SW480 (cell line): ENCODE measurements at regions not wholly inside any gene's neighbourhood (a gene's known extent, or its start where the extent isn't known, plus 50 kb on each side); places are given as distances from the start of the nearest gene placed in this dataset.
A peak's percentile ranks its signal among the peaks of the same experiment; 100 is the strongest.
"Not testable (repeated sequence)": the region's sequence is repeated elsewhere in the genome, so short reads cannot be mapped to it uniquely, and the experiment has no call there.

Experiments used
- DNase-seq: peaks from one replicate; pipeline ENCODE4 v3.0.0-alpha.2; 2016; ENCODE audit warnings: low spot score

DNA sequence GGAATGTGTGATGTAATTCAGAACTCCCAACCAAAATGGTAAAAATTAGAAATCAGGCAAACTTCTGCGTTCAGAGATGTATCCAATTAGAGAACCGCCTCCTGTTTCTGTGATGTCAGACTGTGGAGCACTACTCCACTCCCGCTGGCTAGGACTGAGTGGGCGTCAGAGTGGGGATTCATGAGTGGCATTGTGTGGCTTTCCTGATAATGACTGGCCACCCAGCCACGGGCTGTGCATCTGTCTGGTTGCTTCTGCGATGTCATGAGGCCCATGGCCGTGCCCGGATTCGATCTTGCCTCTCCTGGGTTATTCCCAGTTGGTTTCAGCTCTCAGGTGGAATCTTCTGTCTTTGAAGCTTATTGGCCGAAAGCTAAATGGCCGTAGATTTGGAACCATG lies 87.1 kb upstream of the KCNA1 start:
- DNase-seq = no peak

DNA sequence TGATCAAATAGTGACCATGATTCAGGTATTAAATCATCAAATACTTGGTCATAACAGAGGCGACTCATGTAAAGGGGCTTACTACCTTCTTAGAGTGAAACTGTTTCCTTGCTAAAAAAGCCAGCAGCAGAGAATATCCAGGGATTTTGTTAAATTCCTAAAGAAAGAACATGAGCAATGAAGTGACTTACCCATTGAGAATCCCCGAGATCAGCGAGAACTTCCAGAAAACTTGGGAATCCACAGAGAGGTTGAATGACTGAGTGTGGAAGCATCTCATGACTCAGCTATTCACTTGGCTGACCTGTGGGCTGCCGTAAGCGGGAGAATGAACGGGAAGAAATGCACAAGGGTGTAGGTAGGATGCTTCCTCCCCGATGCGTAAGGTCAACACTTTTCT lies 85.3 kb upstream of the KCNA1 start:
- DNase-seq = no peak

DNA sequence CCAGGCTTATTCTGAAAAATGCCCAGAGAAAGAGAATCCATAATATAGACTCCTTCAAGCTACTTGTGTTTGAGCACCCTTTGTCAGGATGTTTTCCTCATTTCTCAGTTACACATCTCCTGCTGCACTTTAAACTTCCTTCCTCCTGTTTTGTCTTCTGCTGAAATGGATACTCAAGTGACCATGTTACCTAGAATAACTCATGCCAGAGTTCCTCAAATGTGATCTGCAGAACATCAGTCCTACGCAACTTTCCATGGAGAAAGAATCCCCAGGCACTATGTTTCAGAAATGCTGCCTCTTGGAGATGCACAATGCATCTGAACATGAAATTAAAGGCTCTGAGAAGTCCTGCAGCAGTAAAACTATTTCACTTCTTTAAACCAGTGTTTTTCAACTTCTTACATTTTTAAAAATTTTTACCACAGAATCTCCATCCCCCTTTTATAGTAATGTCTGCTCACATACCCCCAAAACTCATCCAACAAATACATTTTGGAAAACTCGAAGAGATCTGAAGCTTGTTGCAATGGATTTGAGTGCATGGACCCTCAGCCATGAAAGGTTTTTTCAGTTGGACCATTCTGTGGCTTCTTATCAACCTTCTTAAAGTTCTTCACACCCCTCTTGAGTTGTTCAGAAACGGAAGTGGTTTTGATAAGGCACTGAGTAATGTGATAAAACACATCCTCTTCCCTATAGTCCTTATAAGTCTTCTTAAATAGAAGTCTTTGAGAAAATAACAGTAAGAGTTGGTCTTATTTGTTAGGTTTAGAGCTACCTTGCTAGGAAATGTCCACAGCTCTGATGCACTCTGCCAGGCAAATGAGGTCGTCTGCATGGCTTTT lies 84.5 kb upstream of the KCNA1 start:
- no peak for DNase-seq

DNA sequence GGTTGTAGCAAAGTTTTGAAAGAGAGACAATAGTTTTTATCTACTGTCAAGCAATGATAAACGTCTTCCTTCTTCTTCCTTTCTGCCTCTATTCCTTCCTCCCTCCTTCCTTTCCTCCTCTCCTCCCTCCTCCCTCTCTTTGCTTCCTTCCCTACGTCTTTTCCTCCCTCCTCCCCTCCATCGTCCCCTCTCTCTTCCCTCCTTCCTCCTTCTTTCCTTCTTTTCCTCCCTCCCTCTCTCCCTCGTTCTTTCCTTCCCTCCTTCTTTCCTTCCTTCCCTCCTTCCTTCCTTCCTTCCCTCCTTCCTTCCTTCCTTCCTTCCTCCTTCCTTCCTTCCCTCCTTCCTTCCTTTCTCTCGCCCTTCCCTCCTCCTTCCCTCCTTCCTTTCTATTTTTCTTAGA lies 82.8 kb upstream of the KCNA1 start:
- no peak for DNase-seq

DNA sequence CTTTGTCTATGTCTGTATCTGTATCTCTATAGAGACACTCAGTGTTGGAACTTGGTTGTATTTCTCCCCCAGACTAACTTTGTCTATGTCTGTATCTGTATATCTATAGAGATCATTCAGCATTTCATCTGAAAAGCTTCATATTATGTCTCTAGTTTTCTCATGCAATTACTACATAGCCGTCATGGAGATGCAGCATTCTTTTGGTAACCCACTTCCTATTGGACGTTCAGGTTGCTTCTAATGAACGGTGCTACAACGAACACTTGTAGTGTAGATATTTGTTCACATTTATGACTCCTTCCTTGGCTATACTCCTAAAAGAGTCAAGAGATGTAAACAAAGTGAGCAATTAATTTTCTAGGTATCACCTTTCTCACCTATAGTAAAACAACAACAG lies 81.5 kb upstream of the KCNA1 start:
- no peak for DNase-seq

DNA sequence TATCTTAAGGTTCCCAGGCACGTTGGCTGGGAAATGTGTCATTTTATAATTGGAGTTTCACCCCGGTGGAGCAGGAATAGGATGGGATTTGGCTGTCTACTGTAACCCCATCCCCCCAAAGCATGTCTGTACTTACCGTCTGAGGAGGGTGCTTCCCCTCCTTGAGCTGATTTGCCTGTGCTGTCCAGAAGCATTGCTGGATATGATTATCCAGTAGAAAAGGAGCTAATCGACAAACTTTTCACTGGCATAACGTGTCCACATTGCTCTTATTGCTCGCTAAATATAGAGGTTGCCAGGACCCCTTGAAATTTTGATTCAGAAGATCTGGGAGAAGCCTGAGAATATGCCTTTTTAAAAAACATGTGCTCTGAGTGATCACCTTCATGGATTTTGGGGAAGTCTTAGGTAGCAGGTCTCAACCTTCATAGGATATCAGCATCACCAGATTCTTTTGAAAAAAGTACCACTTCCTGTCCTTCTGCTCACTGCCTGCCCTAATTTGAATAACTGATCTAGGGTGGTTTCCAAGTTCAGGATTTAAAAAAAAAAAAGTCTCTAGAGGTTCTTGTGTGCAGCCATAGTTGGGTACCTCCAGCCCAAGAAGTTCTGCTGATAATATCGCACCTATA lies 80.4 kb upstream of the KCNA1 start:
- DNase-seq = no peak

DNA sequence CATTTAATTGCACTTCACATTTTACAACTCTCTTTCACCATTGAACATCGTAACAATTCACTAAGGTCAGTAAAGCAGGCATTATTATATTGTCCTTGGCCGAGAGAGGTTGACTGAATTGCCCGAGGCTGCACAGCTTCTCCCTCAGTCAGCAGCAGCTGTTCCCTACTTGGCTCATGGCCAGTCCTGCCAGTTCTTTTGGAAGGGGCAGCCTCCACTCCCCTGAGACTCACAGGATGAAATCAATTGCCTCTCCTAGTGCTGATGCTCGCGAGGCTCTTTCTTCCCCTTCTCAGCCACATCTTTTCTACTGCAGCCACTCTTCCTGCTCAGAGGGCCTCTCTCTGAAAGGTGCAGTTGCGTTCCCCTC lies 79.9 kb upstream of the KCNA1 start:
- no peak for DNase-seq

DNA sequence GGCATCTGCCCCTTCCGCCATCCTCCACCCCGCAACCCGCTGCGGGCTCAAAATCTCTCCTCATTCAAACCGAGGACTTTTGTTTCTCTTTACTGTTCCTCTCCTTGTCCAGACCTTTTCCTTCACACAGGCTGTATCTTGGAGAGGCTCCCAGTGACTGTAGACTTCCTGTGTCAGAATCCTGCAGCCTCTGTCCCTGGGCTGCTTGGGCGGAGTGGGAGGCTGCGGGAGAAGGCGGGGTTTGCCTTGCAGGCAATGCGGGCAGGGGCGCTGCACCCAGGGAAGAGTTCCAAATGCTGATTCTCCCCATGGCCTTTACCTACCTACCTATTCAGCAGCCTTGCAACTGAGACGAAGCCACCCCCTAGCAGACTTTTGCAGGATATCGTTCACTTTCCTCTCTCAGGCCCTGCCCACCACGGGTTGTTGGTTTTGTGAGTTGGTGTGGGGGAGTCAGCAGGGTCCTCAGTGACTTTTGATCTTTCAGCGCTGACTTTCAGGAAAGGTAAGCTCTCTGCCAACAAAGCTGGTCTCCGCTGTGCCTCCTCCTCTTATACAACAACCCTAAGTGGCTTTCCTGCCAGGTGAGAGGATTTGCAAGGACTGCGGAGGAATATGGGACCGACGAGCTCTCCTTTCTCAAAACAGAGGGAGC lies 79.0 kb upstream of the KCNA1 start:
- no peak for DNase-seq

DNA sequence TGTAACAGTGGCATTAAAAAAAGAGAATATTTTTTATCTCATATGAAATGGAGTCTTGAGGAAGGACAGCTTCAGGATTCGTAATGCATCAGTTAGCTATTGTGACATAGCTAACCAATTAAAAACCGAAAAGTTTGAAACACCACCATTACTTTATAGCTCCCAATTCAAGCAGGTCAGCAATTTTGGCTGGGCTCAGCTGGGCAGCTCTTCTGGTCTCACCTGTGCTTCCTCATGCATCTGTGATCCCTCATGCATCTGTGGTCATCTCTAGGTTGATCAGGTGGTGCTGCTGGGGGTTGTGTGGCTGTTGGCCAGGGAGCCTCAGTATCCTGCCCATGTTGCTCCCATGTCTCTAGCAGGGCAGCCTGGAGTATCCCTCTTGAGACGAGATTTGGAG lies 76.7 kb upstream of the KCNA1 start:
- no peak for DNase-seq

DNA sequence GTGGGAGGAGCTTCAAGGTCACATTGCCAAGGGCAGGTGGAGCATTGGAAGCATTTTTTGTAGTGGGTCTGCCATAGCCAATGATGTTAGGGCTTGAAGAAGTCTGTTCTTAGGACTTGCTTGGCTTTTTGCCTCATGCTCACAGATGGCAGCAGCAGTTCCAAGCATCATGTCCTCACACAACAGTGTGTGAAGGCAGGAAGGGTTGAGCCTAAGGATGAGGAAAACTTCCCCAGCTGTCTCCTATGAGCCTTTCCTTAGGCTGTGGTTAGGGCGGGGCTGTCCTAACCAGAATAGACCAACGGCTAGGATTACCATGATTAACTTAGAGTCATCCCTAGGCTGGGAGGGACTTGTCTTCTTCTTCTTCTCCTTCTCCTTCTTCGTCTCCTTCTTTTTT lies 76.2 kb upstream of the KCNA1 start:
- no peak for DNase-seq

DNA sequence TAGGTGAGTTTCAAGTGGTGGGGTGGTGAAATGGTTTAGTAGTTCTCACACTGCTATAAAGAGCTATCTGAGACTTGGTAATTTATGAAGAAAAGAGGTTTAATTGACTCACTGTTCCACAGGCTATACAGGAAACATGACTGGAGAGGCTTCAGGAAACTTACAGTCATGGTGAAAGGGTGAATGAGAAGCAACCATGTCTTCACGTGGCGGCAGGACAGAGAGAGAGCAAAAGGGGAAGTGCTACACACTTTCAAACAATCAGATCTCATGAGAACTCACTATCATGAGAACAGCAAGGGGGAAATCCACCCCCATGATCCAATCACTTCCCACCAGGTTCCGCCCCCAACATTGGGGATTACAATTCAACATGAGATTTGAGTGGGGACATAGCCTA lies 67.3 kb upstream of the KCNA1 start:
- not testable (repeated sequence) for DNase-seq

DNA sequence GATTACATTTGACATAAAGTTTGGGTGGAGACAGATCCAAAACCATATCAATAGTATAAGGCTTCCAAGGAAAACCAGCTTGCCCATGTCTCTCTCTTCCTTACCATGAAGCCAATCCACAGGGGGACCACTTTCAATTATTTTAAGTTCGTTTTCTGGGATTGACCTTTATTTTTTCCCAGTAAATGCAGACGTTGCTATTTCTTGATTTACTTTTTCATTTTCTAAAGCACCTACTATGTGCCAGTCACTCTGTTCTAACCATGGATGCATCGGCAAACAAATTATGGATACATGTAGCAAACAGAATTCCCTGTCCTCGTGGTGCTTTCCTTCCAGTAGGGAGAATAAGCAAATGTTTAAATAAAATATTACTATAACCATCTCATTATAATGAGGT lies 65.8 kb upstream of the KCNA1 start:
- no peak for DNase-seq

DNA sequence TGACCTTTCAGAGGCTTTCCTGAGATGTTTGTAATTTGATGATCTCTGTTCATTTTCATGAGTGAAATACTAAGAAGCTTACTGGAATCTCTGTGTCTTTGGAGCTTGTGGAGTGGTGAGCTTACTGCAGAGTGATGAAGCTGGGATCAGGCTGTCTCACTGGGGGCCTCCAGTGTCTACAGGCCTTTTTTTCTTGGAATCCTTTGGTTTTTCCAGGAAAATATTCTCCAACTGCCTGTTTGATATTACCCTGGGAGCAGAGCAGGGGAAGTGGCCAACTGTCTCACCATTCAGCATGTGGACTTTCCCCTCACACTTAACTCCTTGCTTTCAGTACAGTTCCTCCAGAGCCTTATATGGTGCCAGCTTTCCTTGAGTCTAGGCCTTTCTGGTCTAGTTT lies 62.0 kb upstream of the KCNA1 start:
- no peak for DNase-seq

DNA sequence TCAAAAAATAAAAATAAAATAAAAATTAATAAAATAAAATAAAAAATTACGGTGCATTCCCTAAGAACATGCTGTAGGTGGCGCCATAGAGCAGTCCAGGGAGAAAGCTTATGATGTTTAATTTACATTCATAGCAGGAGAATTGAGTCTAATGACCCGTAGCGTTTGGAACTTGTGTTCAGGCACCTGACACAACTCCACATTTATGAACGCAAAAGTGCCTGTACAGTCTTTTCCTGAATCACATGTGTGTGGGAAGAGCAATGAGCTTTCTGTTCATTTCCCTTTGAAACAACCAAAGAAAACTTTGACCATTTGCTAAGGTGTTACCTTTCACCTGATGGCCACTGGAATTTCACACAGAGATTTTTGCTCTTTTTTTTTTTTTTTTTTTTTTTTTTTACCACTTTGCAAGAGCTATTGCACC lies 60.6 kb upstream of the KCNA1 start:
- DNase-seq = peak; percentile 51

DNA sequence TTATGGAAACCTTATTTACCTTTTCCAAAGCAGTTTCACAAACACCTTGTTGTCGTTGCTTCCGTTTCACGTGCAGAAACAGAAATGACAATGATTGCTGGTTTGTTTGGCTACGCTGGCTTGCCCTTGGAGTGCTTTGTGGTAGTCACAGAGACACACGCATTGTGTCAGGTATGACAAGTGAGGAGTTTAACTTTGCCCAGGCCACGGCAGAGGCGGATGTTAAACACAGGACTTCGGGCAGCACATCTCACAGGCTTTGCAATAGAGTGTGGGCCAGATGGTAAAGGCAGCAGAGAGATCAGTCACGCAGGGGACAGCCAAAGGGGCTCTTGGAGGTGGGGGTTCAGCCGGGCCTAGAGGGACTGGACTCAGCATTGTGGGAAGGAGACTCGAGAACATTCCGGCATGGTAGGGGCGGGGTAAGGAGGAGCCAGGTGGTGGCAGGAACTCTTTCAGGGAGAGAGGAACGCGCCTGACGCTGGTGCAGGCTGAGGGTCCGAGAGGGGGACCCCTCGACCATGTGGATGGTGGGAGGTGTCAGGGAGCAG lies 59.8 kb upstream of the KCNA1 start:
- no peak for DNase-seq

DNA sequence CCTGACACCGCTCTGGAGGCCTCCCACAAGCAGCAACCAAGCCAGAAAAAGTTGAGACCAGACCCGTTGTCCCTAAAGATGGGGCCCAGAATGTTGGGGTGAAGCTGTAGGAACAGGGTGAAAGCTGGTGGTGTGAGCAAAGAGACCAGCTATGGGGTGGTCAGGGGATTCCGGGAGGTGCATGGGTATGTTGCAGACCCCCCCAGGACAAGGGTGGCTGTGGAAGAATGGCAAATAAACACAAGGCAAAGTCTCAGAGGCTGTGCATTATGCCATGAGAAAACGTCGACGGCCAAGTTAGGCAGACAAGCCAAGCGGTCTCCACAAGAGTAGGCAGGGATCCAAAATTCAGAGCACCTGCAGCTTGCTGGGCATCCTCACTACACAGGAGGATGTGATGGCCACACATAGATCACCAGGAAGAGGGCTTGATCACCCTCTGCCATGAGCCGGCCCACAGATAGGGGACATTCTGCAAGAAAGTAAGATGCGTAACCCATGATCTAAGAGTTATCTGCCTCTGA lies 58.8 kb upstream of the KCNA1 start:
- no peak for DNase-seq

DNA sequence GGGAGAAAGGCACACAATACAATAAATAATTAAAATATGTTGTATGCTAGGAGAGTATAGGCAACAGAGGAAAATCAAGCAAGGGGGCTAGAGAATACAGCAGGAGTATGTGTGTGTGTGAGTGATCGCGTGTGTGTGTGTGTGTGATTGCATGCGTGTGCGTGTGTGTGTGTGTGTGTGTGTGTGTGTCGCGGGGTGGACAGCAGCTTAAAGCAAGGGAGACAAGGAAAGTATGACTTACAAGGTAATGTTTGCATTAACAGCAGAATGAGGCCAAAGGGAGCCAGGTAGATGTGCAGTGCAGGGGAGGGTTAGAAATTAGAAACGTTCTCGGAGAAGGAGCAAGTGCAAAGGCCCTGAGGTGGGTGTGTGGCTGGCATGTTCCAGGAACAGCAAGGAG lies 57.4 kb upstream of the KCNA1 start:
- no peak for DNase-seq

DNA sequence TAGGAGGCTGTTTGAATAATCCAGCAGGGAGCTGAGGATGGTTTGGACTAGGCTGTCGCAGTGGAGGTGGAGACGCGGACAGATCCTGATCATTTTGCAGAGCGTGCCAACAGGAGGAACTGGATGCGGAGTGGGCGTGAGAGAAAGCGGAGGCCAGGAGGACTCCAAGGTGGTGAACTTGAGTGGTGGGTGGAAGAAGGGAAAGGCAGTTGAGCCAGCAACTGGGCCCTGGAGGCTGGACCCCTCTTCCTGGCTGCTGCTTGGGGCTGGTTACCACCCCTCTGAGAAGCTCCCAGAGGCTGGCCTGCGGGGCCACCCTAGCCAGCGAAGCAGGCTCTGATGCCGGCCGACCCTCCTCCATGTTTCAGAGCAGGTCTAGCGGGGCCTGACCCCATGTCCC lies 56.8 kb upstream of the KCNA1 start:
- no peak for DNase-seq

DNA sequence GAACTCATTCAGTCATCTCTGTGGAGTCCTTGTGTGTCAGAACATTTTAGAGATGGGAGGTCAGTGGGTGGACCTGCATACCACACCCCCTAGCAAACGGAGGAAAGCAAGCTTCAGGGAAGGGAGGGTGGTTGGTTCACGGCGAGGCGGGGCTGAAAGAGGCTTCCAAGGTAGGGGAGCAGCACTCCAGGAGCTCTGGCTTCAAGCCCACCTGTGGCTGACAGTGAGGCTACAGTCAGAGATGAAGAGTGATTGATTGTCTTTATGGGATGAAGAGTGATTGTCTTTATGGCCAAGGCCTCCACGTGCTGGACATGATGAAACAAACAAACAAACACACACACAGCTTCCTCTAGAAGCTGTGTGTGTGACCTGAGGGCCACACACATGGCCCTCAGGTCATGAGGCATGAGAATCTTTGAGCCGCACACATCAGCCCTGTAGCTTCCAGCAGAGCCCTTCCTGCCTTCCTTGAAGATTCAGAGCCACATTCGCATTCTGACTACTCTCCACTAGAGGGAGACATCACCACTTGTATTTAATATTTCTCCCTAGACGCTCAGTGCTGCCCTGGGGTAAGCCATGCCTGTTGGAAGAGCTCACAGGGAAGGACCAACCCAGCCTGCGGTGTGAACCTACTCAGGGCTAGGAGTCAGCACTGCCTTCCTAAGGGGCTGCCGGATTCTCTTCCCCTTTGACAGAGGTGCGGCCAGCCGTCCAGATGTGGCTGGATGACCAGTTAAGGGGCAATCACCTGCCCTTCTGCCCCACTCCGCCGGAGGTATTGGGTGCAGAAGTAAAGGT lies 54.4 kb upstream of the KCNA1 start:
- peak; percentile 86 for DNase-seq

DNA sequence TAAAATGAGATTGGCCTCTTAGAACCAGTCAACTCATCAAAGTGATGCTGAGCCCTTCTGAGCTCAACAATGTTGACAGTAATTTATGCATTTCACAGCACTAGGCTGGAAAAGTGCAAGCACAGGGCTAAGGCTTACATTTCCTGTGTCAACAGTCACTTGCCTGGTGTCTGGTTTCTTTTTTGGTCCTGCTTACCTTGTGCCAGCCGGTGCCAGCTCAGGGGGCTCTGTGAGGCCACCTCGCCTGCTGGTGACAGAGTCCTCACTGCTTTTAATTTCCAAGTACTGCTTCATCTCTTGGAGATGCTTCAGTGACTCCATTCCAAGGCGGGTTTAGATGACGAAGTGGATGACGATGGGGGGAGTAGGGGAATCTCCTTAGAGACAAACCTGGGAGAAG lies 53.1 kb upstream of the KCNA1 start:
- no peak for DNase-seq

DNA sequence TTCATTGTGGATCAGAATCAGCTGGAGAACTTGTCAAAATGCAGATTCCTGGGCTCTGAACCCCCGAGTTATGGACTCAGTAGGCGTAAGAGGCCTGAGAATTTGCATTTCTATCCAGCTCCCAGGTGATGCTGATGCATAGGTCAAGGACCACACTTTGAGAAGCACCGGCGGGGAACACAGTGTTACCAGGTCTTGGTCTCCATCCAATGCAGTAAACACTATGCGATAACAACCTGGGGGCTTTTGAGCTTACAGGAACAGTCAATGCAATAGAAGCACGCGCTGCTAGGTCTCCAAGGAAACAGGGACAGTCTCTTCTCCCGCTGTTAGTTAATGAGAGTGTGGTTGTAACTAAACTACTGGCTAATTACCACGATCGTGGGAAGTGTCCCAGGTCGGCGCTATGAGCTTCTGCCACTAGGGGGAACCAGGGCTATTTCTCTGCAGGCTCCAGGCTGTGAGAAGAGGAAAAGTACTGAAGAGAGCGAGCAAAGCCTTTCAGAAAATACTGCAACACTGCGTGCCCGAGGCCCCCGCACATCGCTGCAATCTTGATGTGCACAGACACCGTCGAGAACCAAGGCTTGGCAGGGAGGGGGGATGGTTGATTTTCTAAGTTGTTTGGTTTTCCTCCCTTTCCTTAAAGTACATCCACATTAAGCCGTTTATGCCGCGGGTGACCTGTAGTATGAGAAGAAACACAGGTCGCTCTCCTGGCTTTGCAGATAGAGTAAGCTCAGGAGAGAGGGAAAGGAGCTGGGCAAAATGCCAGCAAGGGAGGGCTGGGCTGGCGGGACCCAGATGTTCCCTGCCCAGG lies 52.0 kb upstream of the KCNA1 start:
- peak; percentile 83 for DNase-seq
